OCI-LY1 (cell line): ENCODE measurements at regions not wholly inside any gene's neighbourhood (a gene's known extent, or its start where the extent isn't known, plus 50 kb on each side); places are given as distances from the start of the nearest gene placed in this dataset.

Source experiments
- H2AFZ ChIP-seq: fragments of 200-600 bp; sonication (generic), shearing (Covaris generic); 2 replicates; pipeline ENCODE4 v1.6.0; 2014; ENCODE audit warnings: antibody characterized with exemption, mild to moderate bottlenecking, low read length
- H3F3A ChIP-seq: fragments of 200-600 bp; sonication (generic), shearing (Covaris generic); 2 replicates; pipeline ENCODE4 v1.6.0; 2014; ENCODE audit warnings: mild to moderate bottlenecking, antibody characterized with exemption, low read length, moderate library complexity; ENCODE audit not compliant: insufficient read depth
- H3K27ac ChIP-seq: fragments of 200-600 bp; sonication (generic); 2 replicates; pipeline ENCODE4 v1.5.1; 2014; ENCODE audit warnings: low read length, mixed run types, mild to moderate bottlenecking, low read depth; ENCODE audit not compliant: poor library complexity, severe bottlenecking
- H3K27me3 ChIP-seq: fragments of 200-600 bp; sonication (generic); 2 replicates; pipeline ENCODE4 v1.6.0; 2014; ENCODE audit warnings: antibody characterized with exemption, mild to moderate bottlenecking, low read length, moderate library complexity; ENCODE audit not compliant: insufficient read depth
- H3K36me3 ChIP-seq: fragments of 200-600 bp; sonication (generic); 2 replicates; pipeline ENCODE4 v1.6.1; 2014; ENCODE audit warnings: mild to moderate bottlenecking, antibody characterized with exemption, low read length, moderate library complexity, mixed read lengths; ENCODE audit not compliant: insufficient read depth
- H3K4me1 ChIP-seq: fragments of 200-600 bp; sonication (generic); 2 replicates; pipeline ENCODE4 v1.5.1; 2014; ENCODE audit warnings: mild to moderate bottlenecking, low read length, moderate library complexity; ENCODE audit not compliant: insufficient read depth, severe bottlenecking
- H3K4me2 ChIP-seq: fragments of 200-600 bp; sonication (generic), shearing (Covaris generic); 2 replicates; pipeline ENCODE4 v1.6.1; 2014; ENCODE audit warnings: low read length
- H3K4me3 ChIP-seq: fragments of 200-600 bp; sonication (generic); 2 replicates; pipeline ENCODE4 v1.5.1; 2014; ENCODE audit warnings: low read length, low read depth, mild to moderate bottlenecking, mixed read lengths; ENCODE audit not compliant: poor library complexity, severe bottlenecking
- H3K79me2 ChIP-seq: fragments of 200-600 bp; shearing (Covaris generic); 2 replicates; pipeline ENCODE4 v1.6.1; 2016; ENCODE audit warnings: mixed run types, low read length, mixed read lengths; ENCODE audit not compliant: insufficient read depth
- H3K9ac ChIP-seq: fragments of 200-600 bp; sonication (generic), shearing (Covaris generic); 2 replicates; pipeline ENCODE4 v1.6.1; 2014; ENCODE audit warnings: mild to moderate bottlenecking, low read length, mixed read lengths
- H3K9me2 ChIP-seq: fragments of 200-600 bp; sonication (generic), shearing (Covaris generic); 2 replicates; pipeline ENCODE4 v1.6.1; 2014; ENCODE audit warnings: low read depth, mild to moderate bottlenecking, low read length, mixed read lengths
- H3K9me3 ChIP-seq: fragments of 200-600 bp; shearing (Covaris generic); 2 replicates; pipeline ENCODE4 v1.6.1; 2014; ENCODE audit warnings: low read length, mixed read lengths
- H4K20me1 ChIP-seq: fragments of 200-600 bp; sonication (generic), shearing (Covaris generic); 2 replicates; pipeline ENCODE4 v1.6.0; 2016; ENCODE audit warnings: mild to moderate bottlenecking, low read length; ENCODE audit not compliant: insufficient read depth
- EZH2 ChIP-seq: fragments of 200-600 bp; sonication (generic), shearing (Covaris generic); IDR thresholded peaks from 2 replicates; pipeline ENCODE4 v1.8.0; 2017; ENCODE audit warnings: borderline replicate concordance, mixed run types, mild to moderate bottlenecking, antibody characterized with exemption, low read length, moderate library complexity, mixed read lengths
- TF ChIP-seq, protein P1 (sequence below): fragments of 200-600 bp; sonication (generic), shearing (Covaris generic); IDR thresholded peaks from 2 replicates; pipeline ENCODE4 v1.5.1; 2017; ENCODE audit warnings: mild to moderate bottlenecking, antibody characterized with exemption, low read length, moderate library complexity, mixed read lengths

DNA sequence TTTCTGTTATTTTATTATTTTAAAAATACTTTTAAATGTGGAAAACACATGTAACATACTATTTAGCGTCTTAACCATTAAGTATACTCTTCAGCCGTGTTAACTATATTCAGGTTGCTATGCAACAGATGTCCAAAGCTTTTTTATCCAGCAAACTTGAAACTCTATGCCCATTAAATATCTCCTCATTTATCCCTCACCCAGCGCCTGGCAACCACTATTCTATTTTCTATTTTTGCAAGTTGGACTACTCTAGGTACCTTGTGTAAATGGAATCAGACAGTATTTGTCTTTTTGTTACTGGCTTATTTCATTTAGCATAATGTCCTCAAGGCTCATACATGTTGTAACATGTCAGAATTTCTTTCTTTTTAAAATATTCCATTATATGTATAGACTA is 174.6 kb downstream of the PCDH10 start:
- Histone ChIP-seq H3K4me1 (no peaks in the 10 kb centered on the region), H3K27me3 (no peaks in the 10 kb centered on the region), H4K20me1 (no peaks in the 10 kb centered on the region), H3K4me2 (no peak overlapping the region), H3K36me3 (no peaks in the 10 kb centered on the region), H3K9ac (no peak overlapping the region), H3K79me2 (no peaks in the 10 kb centered on the region), H2AFZ (no peak overlapping the region), H3K9me3 (no peaks in the 10 kb centered on the region), H3K9me2 (no peaks in the 10 kb centered on the region), H3K4me3 (no peak overlapping the region), H3F3A (no peaks in the 10 kb centered on the region), H3K27ac (no peak overlapping the region)
- no peak for TF ChIP-seq EZH2
- TF ChIP-seq, protein P1, sequence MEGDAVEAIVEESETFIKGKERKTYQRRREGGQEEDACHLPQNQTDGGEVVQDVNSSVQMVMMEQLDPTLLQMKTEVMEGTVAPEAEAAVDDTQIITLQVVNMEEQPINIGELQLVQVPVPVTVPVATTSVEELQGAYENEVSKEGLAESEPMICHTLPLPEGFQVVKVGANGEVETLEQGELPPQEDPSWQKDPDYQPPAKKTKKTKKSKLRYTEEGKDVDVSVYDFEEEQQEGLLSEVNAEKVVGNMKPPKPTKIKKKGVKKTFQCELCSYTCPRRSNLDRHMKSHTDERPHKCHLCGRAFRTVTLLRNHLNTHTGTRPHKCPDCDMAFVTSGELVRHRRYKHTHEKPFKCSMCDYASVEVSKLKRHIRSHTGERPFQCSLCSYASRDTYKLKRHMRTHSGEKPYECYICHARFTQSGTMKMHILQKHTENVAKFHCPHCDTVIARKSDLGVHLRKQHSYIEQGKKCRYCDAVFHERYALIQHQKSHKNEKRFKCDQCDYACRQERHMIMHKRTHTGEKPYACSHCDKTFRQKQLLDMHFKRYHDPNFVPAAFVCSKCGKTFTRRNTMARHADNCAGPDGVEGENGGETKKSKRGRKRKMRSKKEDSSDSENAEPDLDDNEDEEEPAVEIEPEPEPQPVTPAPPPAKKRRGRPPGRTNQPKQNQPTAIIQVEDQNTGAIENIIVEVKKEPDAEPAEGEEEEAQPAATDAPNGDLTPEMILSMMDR: no peak

DNA sequence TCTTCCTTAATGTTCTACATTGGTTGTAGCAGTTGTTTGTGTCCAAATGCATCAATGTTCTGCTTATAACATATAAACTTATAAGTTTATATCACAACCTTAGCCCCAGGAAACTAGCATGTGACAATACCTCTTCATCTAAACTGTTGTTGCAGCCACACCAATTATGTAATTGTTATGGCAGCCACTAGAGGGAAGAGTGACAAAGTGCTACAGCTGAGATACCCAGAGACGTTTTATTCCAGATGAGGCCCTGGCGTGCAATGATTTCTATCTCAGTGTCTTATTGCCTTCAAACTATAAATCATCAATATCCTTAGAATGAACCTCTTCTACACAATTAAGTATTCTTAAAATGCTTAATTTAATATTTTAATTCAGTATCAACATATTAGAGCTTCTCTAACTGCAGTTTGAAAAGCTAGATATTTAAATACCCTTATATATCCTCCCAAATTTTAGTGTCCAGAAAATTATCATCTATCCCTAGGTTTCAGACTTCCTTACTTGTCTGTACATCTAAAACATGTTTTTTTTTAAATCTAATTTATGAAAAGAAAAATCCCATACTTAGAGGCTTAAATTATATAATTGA is 171.6 kb downstream of the PCDH10 start:
- no peaks in the 10 kb centered on the region for H4K20me1 ChIP-seq
- TF ChIP-seq, protein P1: peak; percentile 77
- no peak for TF ChIP-seq EZH2
- H3K9ac ChIP-seq: no peak overlapping the region
- no peaks in the 10 kb centered on the region for H3F3A ChIP-seq
- peak overlapping the region; percentile 79; the same call in 1 of the 2 replicates for H2AFZ ChIP-seq
- no peaks in the 10 kb centered on the region for H3K79me2 ChIP-seq
- no peaks in the 10 kb centered on the region for H3K9me2 ChIP-seq
- no peak overlapping the region for H3K4me2 ChIP-seq
- H3K4me3 ChIP-seq: no peak overlapping the region
- H3K36me3 ChIP-seq: no peaks in the 10 kb centered on the region
- H3K27ac ChIP-seq: no peak overlapping the region
- no peaks in the 10 kb centered on the region for H3K27me3 ChIP-seq
- no peaks in the 10 kb centered on the region for H3K4me1 ChIP-seq
- H3K9me3 ChIP-seq: no peaks in the 10 kb centered on the region

DNA sequence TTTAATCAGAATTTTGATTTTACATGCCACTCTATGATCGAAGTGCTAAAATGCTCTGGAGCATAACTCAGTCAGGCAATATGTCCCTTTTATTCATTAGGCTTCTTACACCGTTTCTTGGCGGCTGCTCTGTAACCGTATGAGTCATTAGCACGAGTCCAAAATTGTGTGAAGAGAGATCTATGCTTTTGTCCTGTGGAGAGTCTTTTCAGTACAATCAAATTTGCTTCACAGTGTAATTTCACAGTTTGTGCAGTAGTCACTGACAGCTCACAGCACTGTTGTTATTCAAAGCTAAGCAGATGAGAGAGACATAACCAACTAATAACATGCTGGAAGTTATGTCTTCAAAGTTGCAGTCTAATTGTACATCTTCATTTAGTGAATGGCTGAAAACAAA is 167.8 kb downstream of the PCDH10 start:
- Histone ChIP-seq H3K9me2 (no peaks in the 10 kb centered on the region), H3K27me3 (no peaks in the 10 kb centered on the region), H3K9ac (no peak overlapping the region), H3K4me2 (no peak overlapping the region), H3F3A (no peaks in the 10 kb centered on the region), H3K9me3 (no peaks in the 10 kb centered on the region), H3K4me3 (no peak overlapping the region), H3K27ac (no peak overlapping the region), H3K36me3 (no peaks in the 10 kb centered on the region), H2AFZ (no peak overlapping the region), H3K79me2 (no peaks in the 10 kb centered on the region), H3K4me1 (no peaks in the 10 kb centered on the region), H4K20me1 (no peaks in the 10 kb centered on the region)
- TF ChIP-seq, protein P1: no peak
- TF ChIP-seq EZH2: no peak
